SK-N-SH (cell line): ENCODE measurements at regions not wholly inside any gene's neighbourhood (a gene's known extent, or its start where the extent isn't known, plus 50 kb on each side); places are given as distances from the start of the nearest gene placed in this dataset.
A peak's percentile ranks its signal among the peaks of the same experiment; 100 is the strongest.

Experiments
- CTCF ChIA-PET: fragments of 300-600, 350-600 bp; formaldehyde crosslinking; extraction: SDS; loops from one replicate; lab custom pipeline; 2021; lab: Yijun Ruan, JAX
- POLR2A ChIA-PET: fragments of 350-600 bp; sonication (Branson Sonifier 250); formaldehyde crosslinking; extraction: SDS; loops from one replicate; lab custom pipeline; 2020; ENCODE audit warnings: antibody characterized with exemption, inconsistent platforms; lab: Yijun Ruan, JAX
- DNase-seq: peaks from one replicate; pipeline ENCODE4 v3.0.0; 2012
- H2AFZ ChIP-seq: fragments of 200-600 bp; sonication (generic); 2 replicates; pipeline ENCODE4 v1.8.1; 2016; ENCODE audit warnings: antibody characterized with exemption, mild to moderate bottlenecking, low read depth
- H3F3A ChIP-seq: fragments of 200-600 bp; sonication (generic); replicated peaks from 2 replicates; pipeline ENCODE3; 2016; ENCODE audit warnings: antibody characterized with exemption, mild to moderate bottlenecking; ENCODE audit not compliant: insufficient read depth
- H3K27ac ChIP-seq, 2 experiments: fragments of 200-500 bp in 1 of 2; fragments of 200-600 bp in 1 of 2; sonication (Bioruptor generic) in 1 of 2; sonication (generic), shearing (Covaris generic) in 1 of 2; 2 replicates each; pipeline versions ENCODE4 v1.5.1 to v1.6.1; 2014 to 2016; ENCODE audit warnings: low read depth in 2 of 2, inconsistent platforms in 1 of 2, low read length in 1 of 2, mild to moderate bottlenecking in 1 of 2, mixed read lengths in 1 of 2
- H3K27me3 ChIP-seq: fragments of 200-600 bp; sonication (generic), shearing (Covaris generic); 2 replicates; pipeline ENCODE4 v1.6.1; 2016; ENCODE audit warnings: mixed run types; ENCODE audit not compliant: insufficient read depth
- H3K36me3 ChIP-seq, 2 experiments: fragments of 200-500 bp in 1 of 2; fragments of 200-600 bp in 1 of 2; sonication (Bioruptor generic) in 1 of 2; sonication (generic) in 1 of 2; replicated peaks in 1 of 2; 2 replicates each; pipeline versions ENCODE3 to v1.5.1; 2014 to 2016; ENCODE audit warnings: low read length in 1 of 2, mild to moderate bottlenecking in 1 of 2; ENCODE audit not compliant: insufficient read depth in 2 of 2, control insufficient read depth in 1 of 2
- H3K4me1 ChIP-seq, 2 experiments: fragments of 200-500 bp in 1 of 2; fragments of 200-600 bp in 1 of 2; sonication (Bioruptor generic) in 1 of 2; sonication (generic), shearing (Covaris generic) in 1 of 2; 2 replicates each; pipeline versions ENCODE4 v1.5.1 to v1.6.1; 2014 to 2016; ENCODE audit warnings: low read depth in 1 of 2, low read length in 1 of 2, mixed run types in 1 of 2; ENCODE audit not compliant: insufficient read depth in 2 of 2, control insufficient read depth in 1 of 2
- H3K4me2 ChIP-seq: fragments of 200-600 bp; sonication (generic), shearing (Covaris generic); 2 replicates; pipeline ENCODE4 v1.6.1; 2017; ENCODE audit warnings: mixed run types
- H3K4me3 ChIP-seq, 2 experiments: fragments of 200-500 bp in 1 of 2; fragments of 200-600 bp in 1 of 2; sonication (Bioruptor generic) in 1 of 2; sonication (generic), shearing (Covaris generic) in 1 of 2; 2 replicates each; pipeline versions ENCODE4 v1.5.1 to v1.8.1; 2014 to 2016; ENCODE audit warnings: low read depth in 2 of 2, inconsistent platforms in 1 of 2, low read length in 1 of 2, mild to moderate bottlenecking in 1 of 2, mixed read lengths in 1 of 2, moderate library complexity in 1 of 2
- H3K79me2 ChIP-seq: fragments of 200-600 bp; sonication (generic); 2 replicates; pipeline ENCODE4 v1.8.1; 2017; ENCODE audit warnings: mild to moderate bottlenecking; ENCODE audit not compliant: insufficient read depth
- H3K9ac ChIP-seq: fragments of 200-600 bp; sonication (generic); 2 replicates; pipeline ENCODE4 v1.6.1; 2017; ENCODE audit warnings: mixed run types
- H3K9me2 ChIP-seq: fragments of 200-600 bp; sonication (generic); 2 replicates; pipeline ENCODE4 v1.6.1; 2017; ENCODE audit warnings: mixed run types
- H3K9me3 ChIP-seq: fragments of 200-600 bp; sonication (generic); 2 replicates; pipeline ENCODE4 v1.6.1; 2017; ENCODE audit warnings: mixed run types, mild to moderate bottlenecking, moderate library complexity
- H4K20me1 ChIP-seq: fragments of 200-600 bp; sonication (generic); 2 replicates; pipeline ENCODE4 v1.6.1; 2017; ENCODE audit warnings: mild to moderate bottlenecking, mixed run types; ENCODE audit not compliant: insufficient read depth
- FOSL2 ChIP-seq: IDR thresholded peaks from 2 replicates; pipeline ENCODE4 v1.4.0; 2012; ENCODE audit warnings: low read depth, mild to moderate bottlenecking, moderate library complexity, borderline replicate concordance
- FOXM1 ChIP-seq: IDR thresholded peaks from 2 replicates; pipeline ENCODE4 v1.4.0; 2012; ENCODE audit warnings: low read depth, mild to moderate bottlenecking
- MEF2A ChIP-seq: IDR thresholded peaks from 2 replicates; pipeline ENCODE4 v1.4.0; 2012; ENCODE audit warnings: low read depth, borderline replicate concordance
- NRF1 ChIP-seq: IDR thresholded peaks from 2 replicates; pipeline ENCODE4 v1.6.1; 2012; ENCODE audit warnings: low read depth, mild to moderate bottlenecking, low read length
- POLR2AphosphoS5 ChIP-seq: IDR thresholded peaks from 2 replicates; pipeline ENCODE4 v1.6.1; 2012; ENCODE audit warnings: low read depth, low read length
- RCOR1 ChIP-seq: fragments of 150-350 bp; IDR thresholded peaks from 2 replicates; pipeline ENCODE4 v1.6.1; 2017; ENCODE audit warnings: antibody characterized with exemption, low read length
- SMC3 ChIP-seq: IDR thresholded peaks from 2 replicates; pipeline ENCODE4 v1.6.1; 2012; ENCODE audit warnings: low read depth, low read length, improper control_type of control experiment
- TCF12 ChIP-seq: IDR thresholded peaks from 2 replicates; pipeline ENCODE4 v1.4.0; 2012
- TEAD4 ChIP-seq: IDR thresholded peaks from 2 replicates; pipeline ENCODE4 v1.4.0; 2012; ENCODE audit warnings: mild to moderate bottlenecking, borderline replicate concordance; ENCODE audit not compliant: insufficient read depth
- YY1 ChIP-seq: IDR thresholded peaks from 2 replicates; pipeline ENCODE4 v1.4.0; 2012; ENCODE audit warnings: low read depth, mild to moderate bottlenecking
- WGBS: methylation state at CpG from one replicate; pipeline ENCODE4 v1.1.6; 2017; ENCODE audit warnings: low lambda C conversion rate; 5-methylcytosine and 5-hydroxymethylcytosine counted together
- TF ChIP-seq, protein P1 (sequence below): IDR thresholded peaks from 2 replicates; pipeline ENCODE4 v1.4.0; 2012; ENCODE audit warnings: low read depth, borderline replicate concordance
- TF ChIP-seq, protein P2 (sequence below): IDR thresholded peaks from 2 replicates; pipeline ENCODE4 v1.4.0; 2012; ENCODE audit warnings: low read depth
- TF ChIP-seq, protein P3 (sequence below): fragments of 150-350 bp; IDR thresholded peaks from 2 replicates; pipeline ENCODE4 v1.6.1; 2016; ENCODE audit warnings: mild to moderate bottlenecking, low read depth, low read length
- TF ChIP-seq, protein P4 (sequence below): fragments of 200-600 bp; sonication (generic); IDR thresholded peaks from 2 replicates; pipeline ENCODE4 v1.6.1; 2017; ENCODE audit warnings: antibody characterized with exemption, mild to moderate bottlenecking, moderate library complexity
- TF ChIP-seq, protein P5 (sequence below): IDR thresholded peaks from 2 replicates; pipeline ENCODE4 v1.4.0; 2012; ENCODE audit warnings: low read depth, borderline replicate concordance

DNA sequence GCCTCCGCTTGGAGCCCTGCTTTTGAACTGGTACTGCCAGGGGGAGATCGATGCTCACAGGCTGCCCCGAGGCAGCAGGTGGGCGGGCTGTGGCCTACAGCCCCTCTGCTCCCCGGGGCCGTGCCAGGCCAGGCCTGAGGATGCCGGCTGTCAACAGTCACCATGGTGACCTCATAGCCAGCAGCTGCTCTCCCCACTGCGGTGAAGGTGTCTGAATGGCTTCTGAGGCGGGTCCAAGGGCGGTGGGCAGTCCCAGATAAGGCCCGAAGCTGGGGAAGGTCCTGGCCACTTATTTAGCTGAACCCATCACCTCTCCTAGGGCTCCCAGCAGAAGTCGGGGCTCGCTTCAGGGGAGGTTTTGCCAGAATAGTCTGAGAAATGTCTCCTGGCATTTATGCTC, 179.3 kb downstream of the ARHGAP12 start:
- H3K79me2 ChIP-seq, result no peaks in the 10 kb centered on the region
- H3K4me2 ChIP-seq, result no peak overlapping the region
- H3K9me3 ChIP-seq, result no peaks in the 10 kb centered on the region
- no peak overlapping the region for H3K4me3 ChIP-seq
- DNase-seq, result peak; percentile 56
- TF ChIP-seq POLR2AphosphoS5, result no peak
- no peak for TF ChIP-seq SMC3
- TF ChIP-seq, protein P1, sequence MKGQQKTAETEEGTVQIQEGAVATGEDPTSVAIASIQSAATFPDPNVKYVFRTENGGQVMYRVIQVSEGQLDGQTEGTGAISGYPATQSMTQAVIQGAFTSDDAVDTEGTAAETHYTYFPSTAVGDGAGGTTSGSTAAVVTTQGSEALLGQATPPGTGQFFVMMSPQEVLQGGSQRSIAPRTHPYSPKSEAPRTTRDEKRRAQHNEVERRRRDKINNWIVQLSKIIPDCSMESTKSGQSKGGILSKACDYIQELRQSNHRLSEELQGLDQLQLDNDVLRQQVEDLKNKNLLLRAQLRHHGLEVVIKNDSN, result no peak
- TF ChIP-seq, protein P2, sequence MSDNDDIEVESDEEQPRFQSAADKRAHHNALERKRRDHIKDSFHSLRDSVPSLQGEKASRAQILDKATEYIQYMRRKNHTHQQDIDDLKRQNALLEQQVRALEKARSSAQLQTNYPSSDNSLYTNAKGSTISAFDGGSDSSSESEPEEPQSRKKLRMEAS, result no peak
- TF ChIP-seq, protein P3, sequence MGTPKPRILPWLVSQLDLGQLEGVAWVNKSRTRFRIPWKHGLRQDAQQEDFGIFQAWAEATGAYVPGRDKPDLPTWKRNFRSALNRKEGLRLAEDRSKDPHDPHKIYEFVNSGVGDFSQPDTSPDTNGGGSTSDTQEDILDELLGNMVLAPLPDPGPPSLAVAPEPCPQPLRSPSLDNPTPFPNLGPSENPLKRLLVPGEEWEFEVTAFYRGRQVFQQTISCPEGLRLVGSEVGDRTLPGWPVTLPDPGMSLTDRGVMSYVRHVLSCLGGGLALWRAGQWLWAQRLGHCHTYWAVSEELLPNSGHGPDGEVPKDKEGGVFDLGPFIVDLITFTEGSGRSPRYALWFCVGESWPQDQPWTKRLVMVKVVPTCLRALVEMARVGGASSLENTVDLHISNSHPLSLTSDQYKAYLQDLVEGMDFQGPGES, result no peak
- TF ChIP-seq, protein P4, sequence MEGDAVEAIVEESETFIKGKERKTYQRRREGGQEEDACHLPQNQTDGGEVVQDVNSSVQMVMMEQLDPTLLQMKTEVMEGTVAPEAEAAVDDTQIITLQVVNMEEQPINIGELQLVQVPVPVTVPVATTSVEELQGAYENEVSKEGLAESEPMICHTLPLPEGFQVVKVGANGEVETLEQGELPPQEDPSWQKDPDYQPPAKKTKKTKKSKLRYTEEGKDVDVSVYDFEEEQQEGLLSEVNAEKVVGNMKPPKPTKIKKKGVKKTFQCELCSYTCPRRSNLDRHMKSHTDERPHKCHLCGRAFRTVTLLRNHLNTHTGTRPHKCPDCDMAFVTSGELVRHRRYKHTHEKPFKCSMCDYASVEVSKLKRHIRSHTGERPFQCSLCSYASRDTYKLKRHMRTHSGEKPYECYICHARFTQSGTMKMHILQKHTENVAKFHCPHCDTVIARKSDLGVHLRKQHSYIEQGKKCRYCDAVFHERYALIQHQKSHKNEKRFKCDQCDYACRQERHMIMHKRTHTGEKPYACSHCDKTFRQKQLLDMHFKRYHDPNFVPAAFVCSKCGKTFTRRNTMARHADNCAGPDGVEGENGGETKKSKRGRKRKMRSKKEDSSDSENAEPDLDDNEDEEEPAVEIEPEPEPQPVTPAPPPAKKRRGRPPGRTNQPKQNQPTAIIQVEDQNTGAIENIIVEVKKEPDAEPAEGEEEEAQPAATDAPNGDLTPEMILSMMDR, result no peak
- TF ChIP-seq YY1, result no peak
- TF ChIP-seq RCOR1, result no peak
- TF ChIP-seq FOXM1, result no peak
- H2AFZ ChIP-seq, result peak overlapping the region; percentile 96; the same call in 1 of the 2 replicates
- H3K4me1 ChIP-seq, result peaks cover 26 to 28% of the 10 kb centered on the region in 2 experiments; a peak in 3 of 4 replicates
- ChIA-PET POLR2A (interaction anchor here (2.1 kb wide), 1 partner anchor 11 kb away, joined by 7 read pairs; no protein-coding TSS in a partner anchor), CTCF (interaction anchor here (0.9 to 2.0 kb wide), 4 partner anchors 14 to 965 kb away, joined by 3 to 6 read pairs (median 4); no protein-coding TSS in a partner anchor)
- no peaks in the 10 kb centered on the region for H3K36me3 ChIP-seq
- peaks cover 14% of the 10 kb centered on the region for H3F3A ChIP-seq
- no peaks in the 10 kb centered on the region for H3K27me3 ChIP-seq
- H3K9me2 ChIP-seq, result no peaks in the 10 kb centered on the region
- WGBS, result 85% methylated on average over 7 of the region's 13 CpGs
- H4K20me1 ChIP-seq, result no peaks in the 10 kb centered on the region
- H3K9ac ChIP-seq, result no peak overlapping the region
- H3K27ac ChIP-seq, result peak overlapping the region in 1 of 2 experiments; percentile 86; a peak in 2 of 4 replicates

DNA sequence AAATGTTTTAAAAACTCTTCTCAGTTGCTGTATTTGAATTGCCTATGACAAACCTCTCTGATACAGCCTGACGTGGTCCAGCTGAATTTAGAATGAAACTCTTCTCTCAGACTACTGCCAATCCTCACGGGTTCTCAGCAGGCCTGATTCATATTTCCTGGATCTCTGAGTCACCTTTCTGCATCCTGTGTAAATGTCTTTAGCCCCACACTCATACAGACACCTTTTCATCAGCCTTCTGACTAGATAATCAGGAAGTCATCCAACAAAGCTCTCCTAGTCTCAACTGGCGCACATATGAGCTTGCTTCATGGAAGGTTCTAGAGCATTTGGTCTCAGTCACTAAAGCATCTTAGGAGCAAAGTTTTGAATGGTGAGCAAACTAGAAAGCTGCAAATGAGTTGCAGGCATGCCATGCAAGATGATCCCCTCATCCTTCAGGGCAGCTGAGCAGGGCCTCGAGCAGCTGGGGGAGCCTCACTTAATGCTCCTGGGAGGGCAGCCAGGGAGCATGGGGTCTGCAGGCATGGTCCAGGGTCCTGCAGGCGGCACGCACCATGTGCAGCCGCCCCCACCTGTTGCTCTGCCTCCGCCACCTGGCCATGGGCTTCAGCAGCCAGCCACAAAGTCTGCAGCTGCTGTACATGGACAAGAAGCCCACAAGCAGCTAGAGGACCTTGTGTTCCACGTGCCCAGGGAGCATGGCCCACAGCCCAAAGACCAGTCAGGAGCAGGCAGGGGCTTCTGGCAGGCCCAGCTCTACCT, 182.8 kb downstream of the ARHGAP12 start:
- no peaks in the 10 kb centered on the region for H4K20me1 ChIP-seq
- H3K9me3 ChIP-seq, result no peaks in the 10 kb centered on the region
- H3K4me1 ChIP-seq, result peaks cover 16 to 26% of the 10 kb centered on the region in 2 experiments; a peak in 3 of 4 replicates
- H3K4me2 ChIP-seq, result peak overlapping the region; percentile 33; the same call in 1 of the 2 replicates
- no peaks in the 10 kb centered on the region for H3K36me3 ChIP-seq
- ChIA-PET CTCF (interaction anchor here (1.2 to 1.4 kb wide), 2 partner anchors 17 to 25 kb away, joined by 3 read pairs; no protein-coding TSS in a partner anchor), POLR2A (interaction anchor here (1.1 kb wide), 1 partner anchor 14 kb away, joined by 3 read pairs; no protein-coding TSS in a partner anchor)
- H3K27ac ChIP-seq, result peak overlapping the region in 1 of 2 experiments; percentile 91; a peak in 2 of 4 replicates
- peak overlapping the region; percentile 49; the same call in 1 of the 2 replicates for H2AFZ ChIP-seq
- peak overlapping the region; percentile 48; the same call in 1 of the 2 replicates for H3K9ac ChIP-seq
- DNase-seq, result no peak
- WGBS, result 31% methylated on average over 4 of the region's 9 CpGs
- no peaks in the 10 kb centered on the region for H3K79me2 ChIP-seq
- no peaks in the 10 kb centered on the region for H3K9me2 ChIP-seq
- no peaks in the 10 kb centered on the region for H3K27me3 ChIP-seq
- peaks cover 14% of the 10 kb centered on the region for H3F3A ChIP-seq
- no peak overlapping the region for H3K4me3 ChIP-seq
- TF ChIP-seq TCF12 (peak; percentile 92), NRF1 (no peak), MEF2A (peak; percentile 72; the same call in 1 of the 2 replicates), FOXM1 (peak; percentile 66; the same call in 1 of the 2 replicates), FOSL2 (peak; percentile 98), RCOR1 (no peak), TEAD4 (peak; percentile 62; the same call in 1 of the 2 replicates)
- TF ChIP-seq, protein P2, result peak; percentile 90
- TF ChIP-seq, protein P4, result no peak
- TF ChIP-seq, protein P5, sequence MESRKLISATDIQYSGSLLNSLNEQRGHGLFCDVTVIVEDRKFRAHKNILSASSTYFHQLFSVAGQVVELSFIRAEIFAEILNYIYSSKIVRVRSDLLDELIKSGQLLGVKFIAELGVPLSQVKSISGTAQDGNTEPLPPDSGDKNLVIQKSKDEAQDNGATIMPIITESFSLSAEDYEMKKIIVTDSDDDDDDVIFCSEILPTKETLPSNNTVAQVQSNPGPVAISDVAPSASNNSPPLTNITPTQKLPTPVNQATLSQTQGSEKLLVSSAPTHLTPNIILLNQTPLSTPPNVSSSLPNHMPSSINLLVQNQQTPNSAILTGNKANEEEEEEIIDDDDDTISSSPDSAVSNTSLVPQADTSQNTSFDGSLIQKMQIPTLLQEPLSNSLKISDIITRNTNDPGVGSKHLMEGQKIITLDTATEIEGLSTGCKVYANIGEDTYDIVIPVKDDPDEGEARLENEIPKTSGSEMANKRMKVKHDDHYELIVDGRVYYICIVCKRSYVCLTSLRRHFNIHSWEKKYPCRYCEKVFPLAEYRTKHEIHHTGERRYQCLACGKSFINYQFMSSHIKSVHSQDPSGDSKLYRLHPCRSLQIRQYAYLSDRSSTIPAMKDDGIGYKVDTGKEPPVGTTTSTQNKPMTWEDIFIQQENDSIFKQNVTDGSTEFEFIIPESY, result no peak; the same call in 1 of the 2 replicates
